GM12878 (cell line): ENCODE measurements at regions not wholly inside any gene's neighbourhood (a gene's known extent, or its start where the extent isn't known, plus 50 kb on each side); places are given as distances from the start of the nearest gene placed in this dataset.

ENCODE experiments used
- ATAC-seq: fragments of 200-7000 bp; cut with Tn5 transposase; 3 replicates; pipeline ENCODE4 v1.9.1; 2020; ENCODE audit warnings: mild to moderate bottlenecking, moderate library complexity
- BruUV-seq: library from RNA; stranded (reverse); fragments of 400-500 nt; replicated peaks from 2 replicates; lab custom pipeline; 2021; lab: Mats Ljungman, UMichigan
- CTCF ChIA-PET: fragments of 300-600 bp; sonication (Branson Sonifier 250); formaldehyde crosslinking; extraction: SDS; loops from one replicate; lab custom pipeline; 2021; ENCODE audit warnings: inconsistent platforms; lab: Yijun Ruan, JAX
- POLR2A ChIA-PET: fragments of 350-600 bp; formaldehyde crosslinking; extraction: SDS; loops from one replicate; lab custom pipeline; 2021; ENCODE audit warnings: inconsistent platforms; lab: Charles Lee
- RAD21 ChIA-PET: fragments of 300-600 bp; sonication (Branson Sonifier 250); formaldehyde crosslinking; loops from one replicate; lab custom pipeline; 2023; ENCODE audit warnings: antibody characterized with exemption; ENCODE audit not compliant: unreplicated experiment; lab: Charles Lee
- SMC1A ChIA-PET: fragments of 300-600 bp; sonication (Branson Sonifier 250); formaldehyde crosslinking; loops from one replicate; lab custom pipeline; 2023; ENCODE audit not compliant: unreplicated experiment, uncharacterized antibody; lab: Charles Lee
- DNase-seq: peaks from one replicate; pipeline ENCODE4 v3.0.0-alpha.2; 2011; ENCODE audit warnings: low read depth, low spot score
- FAIRE-seq: peaks from 3 replicates; lab custom pipeline; 2011; peaks lifted over from hg19 to GRCh38; lab: Jason Lieb, UNC
- H2AFZ ChIP-seq: 2 replicates; pipeline ENCODE4 v1.6.0; 2011; ENCODE audit warnings: low read depth, low read length, control low read depth; ENCODE audit not compliant: control insufficient read depth
- H3K27ac ChIP-seq: 2 replicates; pipeline ENCODE4 v1.5.1; 2011; ENCODE audit warnings: control low read depth; ENCODE audit not compliant: control insufficient read depth, insufficient read depth
- H3K27me3 ChIP-seq, 2 experiments: replicated peaks in 1 of 2; 2 replicates each; pipeline versions ENCODE4 v1.6.0 to v1.6.1; 2011; ENCODE audit warnings: low read length in 1 of 2; ENCODE audit not compliant: control insufficient read depth in 2 of 2, insufficient read depth in 2 of 2
- H3K36me3 ChIP-seq, 2 experiments: 2 replicates each; pipeline ENCODE4 v1.5.1; 2011; ENCODE audit warnings: low read length in 1 of 2; ENCODE audit not compliant: control insufficient read depth in 2 of 2, insufficient read depth in 2 of 2
- H3K4me1 ChIP-seq: 2 replicates; pipeline ENCODE4 v1.6.1; 2011; ENCODE audit warnings: mild to moderate bottlenecking, low read length, moderate library complexity, mixed read lengths; ENCODE audit not compliant: control insufficient read depth, insufficient read depth
- H3K4me2 ChIP-seq: 2 replicates; pipeline ENCODE4 v1.6.0; 2011; ENCODE audit warnings: control low read depth; ENCODE audit not compliant: control insufficient read depth, insufficient read depth
- H3K4me3 ChIP-seq: fragments of 200-600 bp; sonication (generic); 2 replicates; pipeline ENCODE4 v1.5.1; 2016
- H3K79me2 ChIP-seq: 2 replicates; pipeline ENCODE4 v1.6.0; 2011; ENCODE audit warnings: low read length; ENCODE audit not compliant: control insufficient read depth, insufficient read depth
- H3K9ac ChIP-seq: 2 replicates; pipeline ENCODE4 v1.8.0; 2011; ENCODE audit warnings: low read length, control low read depth, mixed read lengths; ENCODE audit not compliant: control insufficient read depth, insufficient read depth
- H3K9me3 ChIP-seq: replicated peaks from 3 replicates; pipeline ENCODE4 v1.5.1; 2011; ENCODE audit warnings: mild to moderate bottlenecking, low read length; ENCODE audit not compliant: control insufficient read depth, insufficient read depth
- H4K20me1 ChIP-seq: 2 replicates; pipeline ENCODE4 v1.6.0; 2011; ENCODE audit not compliant: control insufficient read depth, insufficient read depth
- BMI1 ChIP-seq: fragments of 450-650 bp; IDR thresholded peaks from 2 replicates; pipeline ENCODE4 v1.6.1; 2016; ENCODE audit warnings: mild to moderate bottlenecking, moderate library complexity, borderline replicate concordance
- CBX3 ChIP-seq: fragments of 200-600 bp; sonication (generic); IDR thresholded peaks from 2 replicates; pipeline ENCODE4 v1.6.1; 2016; ENCODE audit warnings: low read depth, borderline replicate concordance
- EP300 ChIP-seq, 2 experiments: fragments of 150-350 bp in 1 of 2; IDR thresholded peaks; 2 replicates each; pipeline ENCODE4 v1.6.1; 2011 to 2012; ENCODE audit warnings: low read depth in 2 of 2, low read length in 2 of 2, borderline replicate concordance in 1 of 2, improper control_type of control experiment in 1 of 2, inconsistent platforms in 1 of 2; ENCODE audit not compliant: control insufficient read depth in 1 of 2
- HCFC1 ChIP-seq: fragments of 150-350 bp; IDR thresholded peaks from 2 replicates; pipeline ENCODE4 v1.6.1; 2014; ENCODE audit warnings: low read length
- PAX8 ChIP-seq: fragments of 450-650 bp; IDR thresholded peaks from 2 replicates; pipeline ENCODE4 v1.6.1; 2017; ENCODE audit warnings: mild to moderate bottlenecking, moderate library complexity
- RB1 ChIP-seq: fragments of 450-650 bp; formaldehyde crosslinking; IDR thresholded peaks from 2 replicates; pipeline ENCODE4 v1.6.1; 2017; ENCODE audit warnings: mild to moderate bottlenecking, borderline replicate concordance
- SIX5 ChIP-seq: IDR thresholded peaks from 2 replicates; pipeline ENCODE4 v1.6.1; 2011; ENCODE audit warnings: mild to moderate bottlenecking, low read depth, low read length, moderate library complexity; ENCODE audit not compliant: severe bottlenecking
- TAF1 ChIP-seq: IDR thresholded peaks from 2 replicates; pipeline ENCODE4 v1.6.1; 2011; ENCODE audit warnings: mild to moderate bottlenecking, low read depth, low read length, borderline replicate concordance
- TBL1XR1 ChIP-seq: IDR thresholded peaks from 2 replicates; pipeline ENCODE4 v1.6.1; 2012; ENCODE audit warnings: low read depth, low read length, improper control_type of control experiment
- YBX1 ChIP-seq: fragments of 450-650 bp; IDR thresholded peaks from 2 replicates; pipeline ENCODE4 v1.6.1; 2016; ENCODE audit warnings: antibody characterized with exemption
- WGBS: methylation state at CpG from one replicate; pipeline ENCODE4 v1.1.6; 2016; ENCODE audit warnings: low lambda C conversion rate; ENCODE audit not compliant: insufficient replicate concordance, insufficient coverage; ENCODE audit errors: missing lambda C conversion rate; 5-methylcytosine and 5-hydroxymethylcytosine counted together
- in situ Hi-C: fragments of 300-500 bp; cut with MboI; formaldehyde crosslinking; loops from 9 replicates; pipeline ENCODE4 v1.14.3; 2018; ENCODE audit warnings: mixed read lengths
- intact Hi-C: fragments of 100-400 bp; cut with micrococcal nuclease; formaldehyde crosslinking; loops from one replicate; pipeline ENCODE4 v1.14.2; 2022; ENCODE audit not compliant: unreplicated experiment
- TF ChIP-seq, protein P1 (sequence below): IDR thresholded peaks from 2 replicates; pipeline ENCODE4 v1.6.1; 2011; ENCODE audit warnings: low read depth, low read length, improper control_type of control experiment, borderline replicate concordance
- TF ChIP-seq, protein P2 (sequence below): IDR thresholded peaks from 2 replicates; pipeline ENCODE4 v1.6.1; 2012; ENCODE audit warnings: low read depth, low read length, improper control_type of control experiment
- TF ChIP-seq, protein P3 (sequence below): fragments of 450-650 bp; IDR thresholded peaks from 2 replicates; pipeline ENCODE4 v1.6.1; 2017; ENCODE audit warnings: antibody characterized with exemption, mild to moderate bottlenecking, moderate library complexity

DNA sequence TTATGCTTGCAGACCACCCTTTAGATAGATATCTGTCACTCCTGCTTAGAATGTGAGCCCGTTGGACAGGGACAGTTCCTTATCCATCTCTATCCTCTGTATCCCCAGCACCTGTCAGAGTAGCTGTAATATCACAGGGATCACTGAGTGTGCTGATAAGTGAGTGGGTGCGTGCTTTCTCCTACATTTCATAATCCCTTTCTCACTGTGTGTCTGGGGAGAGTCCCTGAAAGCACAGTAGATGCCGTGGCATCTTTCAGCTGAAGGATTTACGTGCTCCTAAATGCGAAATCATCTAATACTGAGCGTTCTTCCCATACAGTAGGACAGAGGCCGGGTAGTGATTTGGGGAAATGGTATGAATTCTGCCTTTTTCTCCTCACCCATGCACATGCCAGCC is 198.9 kb upstream of the SASH1 start:
- H3K4me1 ChIP-seq: no peaks in the 10 kb centered on the region
- no peaks in the 10 kb centered on the region for H4K20me1 ChIP-seq
- ChIA-PET POLR2A (no interaction called here), SMC1A (no interaction called here), RAD21 (no interaction called here), CTCF (interaction anchor here (0.8 to 3.0 kb wide), 5 partner anchors 36 to 374 kb away, joined by 3 to 12 read pairs (median 3); no protein-coding TSS in a partner anchor)
- in situ Hi-C loops (no loop called here), intact Hi-C loops (no loop called here)
- H3K4me2 ChIP-seq: no peak overlapping the region
- TF ChIP-seq TAF1 (no peak), EP300 (IDR thresholded peaks at IDR 0.05; ENCODE audit: borderline replicate concordance in 1 of 2, control insufficient read depth in 1 of 2, low read depth in 2 of 2, low read length in 2 of 2) (no peak), SIX5 (no peak), BMI1 (no peak), PAX8 (no peak), YBX1 (no peak), RB1 (no peak), CBX3 (no peak), HCFC1 (no peak), TBL1XR1 (no peak)
- TF ChIP-seq, protein P1, sequence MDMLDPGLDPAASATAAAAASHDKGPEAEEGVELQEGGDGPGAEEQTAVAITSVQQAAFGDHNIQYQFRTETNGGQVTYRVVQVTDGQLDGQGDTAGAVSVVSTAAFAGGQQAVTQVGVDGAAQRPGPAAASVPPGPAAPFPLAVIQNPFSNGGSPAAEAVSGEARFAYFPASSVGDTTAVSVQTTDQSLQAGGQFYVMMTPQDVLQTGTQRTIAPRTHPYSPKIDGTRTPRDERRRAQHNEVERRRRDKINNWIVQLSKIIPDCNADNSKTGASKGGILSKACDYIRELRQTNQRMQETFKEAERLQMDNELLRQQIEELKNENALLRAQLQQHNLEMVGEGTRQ: no peak
- TF ChIP-seq, protein P2, sequence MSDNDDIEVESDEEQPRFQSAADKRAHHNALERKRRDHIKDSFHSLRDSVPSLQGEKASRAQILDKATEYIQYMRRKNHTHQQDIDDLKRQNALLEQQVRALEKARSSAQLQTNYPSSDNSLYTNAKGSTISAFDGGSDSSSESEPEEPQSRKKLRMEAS: no peak
- TF ChIP-seq, protein P3, sequence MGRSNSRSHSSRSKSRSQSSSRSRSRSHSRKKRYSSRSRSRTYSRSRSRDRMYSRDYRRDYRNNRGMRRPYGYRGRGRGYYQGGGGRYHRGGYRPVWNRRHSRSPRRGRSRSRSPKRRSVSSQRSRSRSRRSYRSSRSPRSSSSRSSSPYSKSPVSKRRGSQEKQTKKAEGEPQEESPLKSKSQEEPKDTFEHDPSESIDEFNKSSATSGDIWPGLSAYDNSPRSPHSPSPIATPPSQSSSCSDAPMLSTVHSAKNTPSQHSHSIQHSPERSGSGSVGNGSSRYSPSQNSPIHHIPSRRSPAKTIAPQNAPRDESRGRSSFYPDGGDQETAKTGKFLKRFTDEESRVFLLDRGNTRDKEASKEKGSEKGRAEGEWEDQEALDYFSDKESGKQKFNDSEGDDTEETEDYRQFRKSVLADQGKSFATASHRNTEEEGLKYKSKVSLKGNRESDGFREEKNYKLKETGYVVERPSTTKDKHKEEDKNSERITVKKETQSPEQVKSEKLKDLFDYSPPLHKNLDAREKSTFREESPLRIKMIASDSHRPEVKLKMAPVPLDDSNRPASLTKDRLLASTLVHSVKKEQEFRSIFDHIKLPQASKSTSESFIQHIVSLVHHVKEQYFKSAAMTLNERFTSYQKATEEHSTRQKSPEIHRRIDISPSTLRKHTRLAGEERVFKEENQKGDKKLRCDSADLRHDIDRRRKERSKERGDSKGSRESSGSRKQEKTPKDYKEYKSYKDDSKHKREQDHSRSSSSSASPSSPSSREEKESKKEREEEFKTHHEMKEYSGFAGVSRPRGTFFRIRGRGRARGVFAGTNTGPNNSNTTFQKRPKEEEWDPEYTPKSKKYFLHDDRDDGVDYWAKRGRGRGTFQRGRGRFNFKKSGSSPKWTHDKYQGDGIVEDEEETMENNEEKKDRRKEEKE: no peak
- BruUV-seq: no TSS peak
- DNase-seq (no peak), FAIRE-seq (no peak), ATAC-seq (no peak)
- no peaks in the 10 kb centered on the region for H3K27me3 ChIP-seq
- no peak overlapping the region for H2AFZ ChIP-seq
- WGBS: 11% methylated on average over 7 of the region's 7 CpGs
- no peaks in the 10 kb centered on the region for H3K79me2 ChIP-seq
- H3K27ac ChIP-seq: no peak overlapping the region
- H3K9ac ChIP-seq: no peak overlapping the region
- no peak overlapping the region for H3K4me3 ChIP-seq
- no peaks in the 10 kb centered on the region for H3K9me3 ChIP-seq
- H3K36me3 ChIP-seq: no peaks in the 10 kb centered on the region
